ENCODE measurements at regions not wholly inside any gene's neighbourhood (a gene's known extent, or its start where the extent isn't known, plus 50 kb on each side); places are given as distances from the start of the nearest gene placed in this dataset.

DNA sequence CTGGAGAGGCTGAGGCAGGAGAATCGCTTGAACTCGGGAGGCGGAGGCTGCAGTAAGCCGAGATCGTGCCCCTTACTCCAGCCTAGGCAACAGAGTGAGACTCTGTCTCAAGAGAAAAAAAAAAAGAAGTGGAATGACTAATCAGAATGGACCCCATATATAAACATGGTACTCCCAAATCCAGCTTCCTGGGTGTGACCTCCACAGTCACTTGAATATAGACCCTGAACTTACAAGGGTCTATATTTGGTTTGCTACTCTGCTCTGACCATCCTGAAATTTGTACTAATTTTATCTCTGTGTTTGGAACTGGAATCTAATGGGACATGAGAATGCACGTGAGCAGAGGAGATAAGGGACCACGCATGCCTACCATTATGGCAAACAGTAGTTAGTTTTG lies 275.0 kb downstream of the TNS1 start:
- TF ChIP-seq, protein P1, sequence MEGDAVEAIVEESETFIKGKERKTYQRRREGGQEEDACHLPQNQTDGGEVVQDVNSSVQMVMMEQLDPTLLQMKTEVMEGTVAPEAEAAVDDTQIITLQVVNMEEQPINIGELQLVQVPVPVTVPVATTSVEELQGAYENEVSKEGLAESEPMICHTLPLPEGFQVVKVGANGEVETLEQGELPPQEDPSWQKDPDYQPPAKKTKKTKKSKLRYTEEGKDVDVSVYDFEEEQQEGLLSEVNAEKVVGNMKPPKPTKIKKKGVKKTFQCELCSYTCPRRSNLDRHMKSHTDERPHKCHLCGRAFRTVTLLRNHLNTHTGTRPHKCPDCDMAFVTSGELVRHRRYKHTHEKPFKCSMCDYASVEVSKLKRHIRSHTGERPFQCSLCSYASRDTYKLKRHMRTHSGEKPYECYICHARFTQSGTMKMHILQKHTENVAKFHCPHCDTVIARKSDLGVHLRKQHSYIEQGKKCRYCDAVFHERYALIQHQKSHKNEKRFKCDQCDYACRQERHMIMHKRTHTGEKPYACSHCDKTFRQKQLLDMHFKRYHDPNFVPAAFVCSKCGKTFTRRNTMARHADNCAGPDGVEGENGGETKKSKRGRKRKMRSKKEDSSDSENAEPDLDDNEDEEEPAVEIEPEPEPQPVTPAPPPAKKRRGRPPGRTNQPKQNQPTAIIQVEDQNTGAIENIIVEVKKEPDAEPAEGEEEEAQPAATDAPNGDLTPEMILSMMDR (conservative IDR thresholded peaks at IDR 0.05; ENCODE audit: low read length) = no peak
- TF ChIP-seq EZH2phosphoT487 (IDR thresholded peaks at IDR 0.05; ENCODE audit: borderline replicate concordance, low read depth, low read length) = no peak
